K562 (cell line): ENCODE measurements at regions not wholly inside any gene's neighbourhood (a gene's known extent, or its start where the extent isn't known, plus 50 kb on each side); places are given as distances from the start of the nearest gene placed in this dataset.
A peak's percentile ranks its signal among the peaks of the same experiment; 100 is the strongest.

Experiments used
- CHD2 ChIP-seq: IDR thresholded peaks from 2 replicates; pipeline ENCODE4 v1.6.1; 2011; ENCODE audit warnings: low read depth, low read length
- DPF2 ChIP-seq: fragments of 450-650 bp; IDR thresholded peaks from 2 replicates; pipeline ENCODE4 v1.6.1; 2016
- ERF ChIP-seq: fragments of 450-650 bp; formaldehyde crosslinking; IDR thresholded peaks from 2 replicates; pipeline ENCODE4 v1.4.0; 2020; ENCODE audit warnings: mild to moderate bottlenecking, mixed read lengths
- FIP1L1 ChIP-seq: fragments of 200-400 bp; formaldehyde crosslinking; IDR thresholded peaks from 2 replicates; pipeline ENCODE4 v1.6.1; 2018; ENCODE audit warnings: mild to moderate bottlenecking, low read depth, low read length; ENCODE audit not compliant: poor library complexity, severe bottlenecking
- PBX2 ChIP-seq, 2 experiments: IDR thresholded peaks in 1 of 2; conservative IDR thresholded peaks in 1 of 2; 2 replicates each; pipeline ENCODE4 v1.6.1; 2016; ENCODE audit warnings: low read depth in 2 of 2, mild to moderate bottlenecking in 1 of 2, missing compliant biosample characterization in 1 of 2, missing genetic modification characterization in 1 of 2, moderate library complexity in 1 of 2
- SP2 ChIP-seq: IDR thresholded peaks from 2 replicates; pipeline ENCODE4 v1.6.1; 2011; ENCODE audit warnings: mild to moderate bottlenecking, low read depth, low read length, moderate library complexity; ENCODE audit not compliant: poor library complexity, severe bottlenecking; ENCODE audit errors: extremely low read depth
- THAP7 ChIP-seq: fragments of 250-450 bp; sonication (Bioruptor Pico); IDR thresholded peaks from 2 replicates; pipeline ENCODE4 v1.5.0; 2021
- ZNF316 ChIP-seq: fragments of 450-650 bp; IDR thresholded peaks from 2 replicates; pipeline ENCODE4 v1.6.1; 2016
- ZZZ3 ChIP-seq: fragments of 450-650 bp; IDR thresholded peaks from 2 replicates; pipeline ENCODE4 v1.6.1; 2016; ENCODE audit warnings: antibody characterized with exemption, mild to moderate bottlenecking, moderate library complexity
- TF ChIP-seq, protein P1 (sequence below): fragments of 250-450 bp; sonication (Bioruptor Pico); IDR thresholded peaks from 2 replicates; pipeline ENCODE4 v1.4.0; 2020; ENCODE audit warnings: mild to moderate bottlenecking, moderate library complexity
- TF ChIP-seq, protein P2 (sequence below): sonication (generic); formaldehyde crosslinking; IDR thresholded peaks from 2 replicates; pipeline ENCODE4 v1.8.0; 2023; ENCODE audit warnings: missing genetic modification reagents, mild to moderate bottlenecking, borderline replicate concordance

GRCh38 chr11:86162239-86162638, 82.3 kb upstream of the EED start (continued):
- TF ChIP-seq ZNF316 (no peak), THAP7 (CRISPR knock-in tag) (no peak), CHD2 (no peak), SP2 (no peak), PBX2 (CRISPR knock-in tag; IDR thresholded peaks at IDR 0.05; ENCODE audit: low read depth) (no peak), PBX2 (tag; conservative IDR thresholded peaks at IDR 0.05; ENCODE audit: low read depth) (no peak), ZZZ3 (no peak), FIP1L1 (no peak), ERF (0 out of 2 replicates have a peak, but pooled peaks have one; percentile 54), DPF2 (no peak)
- TF ChIP-seq, protein P1, sequence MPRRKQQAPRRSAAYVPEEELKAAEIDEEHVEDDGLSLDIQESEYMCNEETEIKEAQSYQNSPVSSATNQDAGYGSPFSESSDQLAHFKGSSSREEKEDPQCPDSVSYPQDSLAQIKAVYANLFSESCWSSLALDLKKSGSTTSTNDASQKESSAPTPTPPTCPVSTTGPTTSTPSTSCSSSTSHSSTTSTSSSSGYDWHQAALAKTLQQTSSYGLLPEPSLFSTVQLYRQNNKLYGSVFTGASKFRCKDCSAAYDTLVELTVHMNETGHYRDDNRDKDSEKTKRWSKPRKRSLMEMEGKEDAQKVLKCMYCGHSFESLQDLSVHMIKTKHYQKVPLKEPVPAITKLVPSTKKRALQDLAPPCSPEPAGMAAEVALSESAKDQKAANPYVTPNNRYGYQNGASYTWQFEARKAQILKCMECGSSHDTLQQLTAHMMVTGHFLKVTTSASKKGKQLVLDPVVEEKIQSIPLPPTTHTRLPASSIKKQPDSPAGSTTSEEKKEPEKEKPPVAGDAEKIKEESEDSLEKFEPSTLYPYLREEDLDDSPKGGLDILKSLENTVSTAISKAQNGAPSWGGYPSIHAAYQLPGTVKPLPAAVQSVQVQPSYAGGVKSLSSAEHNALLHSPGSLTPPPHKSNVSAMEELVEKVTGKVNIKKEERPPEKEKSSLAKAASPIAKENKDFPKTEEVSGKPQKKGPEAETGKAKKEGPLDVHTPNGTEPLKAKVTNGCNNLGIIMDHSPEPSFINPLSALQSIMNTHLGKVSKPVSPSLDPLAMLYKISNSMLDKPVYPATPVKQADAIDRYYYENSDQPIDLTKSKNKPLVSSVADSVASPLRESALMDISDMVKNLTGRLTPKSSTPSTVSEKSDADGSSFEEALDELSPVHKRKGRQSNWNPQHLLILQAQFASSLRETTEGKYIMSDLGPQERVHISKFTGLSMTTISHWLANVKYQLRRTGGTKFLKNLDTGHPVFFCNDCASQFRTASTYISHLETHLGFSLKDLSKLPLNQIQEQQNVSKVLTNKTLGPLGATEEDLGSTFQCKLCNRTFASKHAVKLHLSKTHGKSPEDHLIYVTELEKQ (CRISPR knock-in tag), result peak; percentile 17; the same call in 1 of the 2 replicates
- TF ChIP-seq, protein P2, sequence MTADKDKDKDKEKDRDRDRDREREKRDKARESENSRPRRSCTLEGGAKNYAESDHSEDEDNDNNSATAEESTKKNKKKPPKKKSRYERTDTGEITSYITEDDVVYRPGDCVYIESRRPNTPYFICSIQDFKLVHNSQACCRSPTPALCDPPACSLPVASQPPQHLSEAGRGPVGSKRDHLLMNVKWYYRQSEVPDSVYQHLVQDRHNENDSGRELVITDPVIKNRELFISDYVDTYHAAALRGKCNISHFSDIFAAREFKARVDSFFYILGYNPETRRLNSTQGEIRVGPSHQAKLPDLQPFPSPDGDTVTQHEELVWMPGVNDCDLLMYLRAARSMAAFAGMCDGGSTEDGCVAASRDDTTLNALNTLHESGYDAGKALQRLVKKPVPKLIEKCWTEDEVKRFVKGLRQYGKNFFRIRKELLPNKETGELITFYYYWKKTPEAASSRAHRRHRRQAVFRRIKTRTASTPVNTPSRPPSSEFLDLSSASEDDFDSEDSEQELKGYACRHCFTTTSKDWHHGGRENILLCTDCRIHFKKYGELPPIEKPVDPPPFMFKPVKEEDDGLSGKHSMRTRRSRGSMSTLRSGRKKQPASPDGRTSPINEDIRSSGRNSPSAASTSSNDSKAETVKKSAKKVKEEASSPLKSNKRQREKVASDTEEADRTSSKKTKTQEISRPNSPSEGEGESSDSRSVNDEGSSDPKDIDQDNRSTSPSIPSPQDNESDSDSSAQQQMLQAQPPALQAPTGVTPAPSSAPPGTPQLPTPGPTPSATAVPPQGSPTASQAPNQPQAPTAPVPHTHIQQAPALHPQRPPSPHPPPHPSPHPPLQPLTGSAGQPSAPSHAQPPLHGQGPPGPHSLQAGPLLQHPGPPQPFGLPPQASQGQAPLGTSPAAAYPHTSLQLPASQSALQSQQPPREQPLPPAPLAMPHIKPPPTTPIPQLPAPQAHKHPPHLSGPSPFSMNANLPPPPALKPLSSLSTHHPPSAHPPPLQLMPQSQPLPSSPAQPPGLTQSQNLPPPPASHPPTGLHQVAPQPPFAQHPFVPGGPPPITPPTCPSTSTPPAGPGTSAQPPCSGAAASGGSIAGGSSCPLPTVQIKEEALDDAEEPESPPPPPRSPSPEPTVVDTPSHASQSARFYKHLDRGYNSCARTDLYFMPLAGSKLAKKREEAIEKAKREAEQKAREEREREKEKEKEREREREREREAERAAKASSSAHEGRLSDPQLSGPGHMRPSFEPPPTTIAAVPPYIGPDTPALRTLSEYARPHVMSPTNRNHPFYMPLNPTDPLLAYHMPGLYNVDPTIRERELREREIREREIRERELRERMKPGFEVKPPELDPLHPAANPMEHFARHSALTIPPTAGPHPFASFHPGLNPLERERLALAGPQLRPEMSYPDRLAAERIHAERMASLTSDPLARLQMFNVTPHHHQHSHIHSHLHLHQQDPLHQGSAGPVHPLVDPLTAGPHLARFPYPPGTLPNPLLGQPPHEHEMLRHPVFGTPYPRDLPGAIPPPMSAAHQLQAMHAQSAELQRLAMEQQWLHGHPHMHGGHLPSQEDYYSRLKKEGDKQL (CRISPR knock-in tag), result no peak
